GM12873 (cell line): ENCODE measurements at regions not wholly inside any gene's neighbourhood (a gene's known extent, or its start where the extent isn't known, plus 50 kb on each side); places are given as distances from the start of the nearest gene placed in this dataset.

ENCODE experiments used
- CTCF ChIP-seq: IDR thresholded peaks from 2 replicates; pipeline ENCODE4 v1.5.1; 2012; ENCODE audit warnings: low read depth, mild to moderate bottlenecking, moderate library complexity, low read length, control low read depth; ENCODE audit not compliant: insufficient read depth; ENCODE audit errors: missing control alignments

GRCh38 chr5:17690473-17690872 is 56.2 kb downstream of the TAF11L14 start:
- TF ChIP-seq CTCF, result no peak

GRCh38 chr5:17691762-17692161 is 57.5 kb downstream of the TAF11L14 start:
- TF ChIP-seq CTCF, result no peak

- TF ChIP-seq CTCF, result no peak
Measured at GRCh38 chr5:17694371-17694770, 60.1 kb downstream of the TAF11L14 start.

GRCh38 chr5:17694914-17695313 is 60.7 kb downstream of the TAF11L14 start:
- TF ChIP-seq CTCF, result no peak

GRCh38 chr5:17696627-17697026 is 62.4 kb downstream of the TAF11L14 start:
- no peak for TF ChIP-seq CTCF

GRCh38 chr5:17697671-17698070 is 63.4 kb downstream of the TAF11L14 start:
- no peak for TF ChIP-seq CTCF

GRCh38 chr5:17709011-17709710 is 74.9 kb downstream of the TAF11L14 start:
- TF ChIP-seq CTCF, result no peak

- TF ChIP-seq CTCF, result no peak
Measured at GRCh38 chr5:17713301-17713700, 79.0 kb downstream of the TAF11L14 start.
